Superior temporal gyrus (tissue), 1 donor: ENCODE measurements at regions not wholly inside any gene's neighbourhood (a gene's known extent, or its start where the extent isn't known, plus 50 kb on each side); places are given as distances from the start of the nearest gene placed in this dataset.

ENCODE experiments used
- DNase-seq: peaks from one replicate; pipeline ENCODE4 v3.0.0-alpha.2; 2016; ENCODE audit errors: extremely low spot score

- DNase-seq = no peak
These were observed 51.3 kb upstream of the CLDN18 start for GRCh38 chr3:137958636-137959035.
